GM18505 (cell line): ENCODE measurements at regions not wholly inside any gene's neighbourhood (a gene's known extent, or its start where the extent isn't known, plus 50 kb on each side); places are given as distances from the start of the nearest gene placed in this dataset.

Source experiments
- ATAC-seq: cut with Tn5 transposase; IDR thresholded peaks from one replicate; pipeline ENCODE4 v1.9.1; 2021; ENCODE audit not compliant: unreplicated experiment
- POLR2A ChIP-seq: IDR thresholded peaks from 4 replicates; pipeline ENCODE4 v1.6.1; 2011; ENCODE audit warnings: borderline replicate concordance; ENCODE audit not compliant: insufficient read depth, insufficient read length; ENCODE audit errors: extremely low read depth

GRCh38 chr1:8202182-8202905 is 115.6 kb upstream of the SLC45A1 start:
- no peak for ATAC-seq
- TF ChIP-seq POLR2A = no peak

DNA sequence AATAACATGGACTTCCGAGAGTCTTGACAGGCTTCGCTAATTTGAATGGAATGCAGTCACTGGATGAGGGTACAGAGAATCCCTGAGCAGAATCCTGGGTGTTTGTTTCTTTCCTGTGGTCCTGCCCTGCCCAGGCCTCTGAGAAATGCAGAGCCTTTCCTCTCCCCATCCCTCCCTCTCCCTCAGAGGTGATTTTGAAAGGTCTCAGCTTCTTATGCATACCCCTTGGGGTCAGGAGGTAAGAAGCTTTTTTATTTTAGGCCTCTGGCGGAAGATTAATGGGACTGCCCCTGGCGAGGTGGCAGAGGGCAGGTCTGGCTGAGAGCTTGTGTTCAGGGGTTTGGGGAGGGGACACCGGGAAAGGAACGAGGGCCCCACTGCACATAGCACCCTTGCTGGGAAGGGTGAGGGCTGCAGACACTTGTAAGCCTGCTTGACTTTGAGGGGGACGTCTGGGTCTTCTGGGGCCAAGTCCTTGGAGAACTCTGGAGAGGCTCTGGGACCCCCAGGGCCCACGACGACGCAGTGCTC is 116.5 kb upstream of the SLC45A1 start:
- ATAC-seq = no peak
- no peak for TF ChIP-seq POLR2A

- no peak for TF ChIP-seq POLR2A
- no peak for ATAC-seq
Observed at GRCh38 chr1:8200317-8201115, 117.4 kb upstream of the SLC45A1 start.

DNA sequence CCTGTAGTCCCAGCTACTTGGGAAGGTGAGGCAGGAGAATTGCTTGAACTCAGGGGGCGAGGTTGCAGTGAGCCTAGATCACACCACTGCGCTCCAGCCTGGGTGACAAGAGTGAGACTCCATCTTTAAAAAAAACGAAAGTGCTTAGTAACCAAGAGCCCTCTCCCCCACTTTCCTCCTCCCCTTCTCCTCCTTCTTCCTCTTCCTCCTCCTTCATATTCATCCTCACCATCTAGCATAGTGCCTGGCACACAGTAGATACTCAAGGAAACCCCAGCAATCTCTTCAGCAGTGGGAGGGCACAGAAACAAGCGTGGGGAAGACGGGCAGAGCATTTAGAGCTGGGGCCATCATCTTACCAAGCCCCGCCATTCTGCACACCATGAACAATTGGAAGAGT is 119.4 kb upstream of the SLC45A1 start:
- TF ChIP-seq POLR2A = no peak
- no peak for ATAC-seq

DNA sequence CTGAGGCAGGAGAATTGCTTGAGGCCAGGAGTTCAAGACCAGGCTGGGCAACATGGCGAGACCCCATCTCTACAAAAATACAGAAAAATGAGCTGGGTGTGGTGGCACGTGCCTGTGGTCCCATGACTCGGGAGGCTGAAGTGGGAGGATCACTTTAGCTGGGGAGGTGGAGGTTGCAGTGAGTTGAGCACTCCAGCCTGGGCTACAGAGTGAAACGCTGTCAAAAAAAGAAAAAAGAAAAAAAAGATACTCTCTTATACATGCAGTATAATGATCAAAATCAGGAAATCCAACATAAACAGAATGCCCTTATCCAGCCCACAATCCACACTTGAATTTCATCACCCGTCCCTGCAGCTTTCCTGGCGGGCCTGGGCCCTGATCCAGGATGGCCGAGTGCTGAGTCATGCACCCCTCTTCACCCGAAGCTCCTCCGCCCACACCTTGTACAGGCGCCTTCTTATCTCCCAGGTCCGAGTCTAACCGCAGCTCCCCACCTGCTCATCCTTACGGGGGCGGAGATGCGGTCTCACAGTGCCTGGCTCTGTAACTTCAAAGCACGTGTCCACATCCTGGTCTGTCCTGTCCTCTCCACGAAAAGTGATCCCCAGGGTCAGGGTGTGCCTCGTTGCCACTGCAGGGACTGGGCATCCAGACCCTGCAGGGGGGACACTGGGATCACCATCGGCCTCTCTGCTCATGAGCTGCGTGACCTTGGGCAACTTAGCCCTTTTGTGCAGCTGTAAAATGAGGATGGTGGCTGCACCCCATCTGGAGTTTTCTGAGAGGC is 120.2 kb upstream of the SLC45A1 start:
- TF ChIP-seq POLR2A = no peak
- ATAC-seq = no peak

DNA sequence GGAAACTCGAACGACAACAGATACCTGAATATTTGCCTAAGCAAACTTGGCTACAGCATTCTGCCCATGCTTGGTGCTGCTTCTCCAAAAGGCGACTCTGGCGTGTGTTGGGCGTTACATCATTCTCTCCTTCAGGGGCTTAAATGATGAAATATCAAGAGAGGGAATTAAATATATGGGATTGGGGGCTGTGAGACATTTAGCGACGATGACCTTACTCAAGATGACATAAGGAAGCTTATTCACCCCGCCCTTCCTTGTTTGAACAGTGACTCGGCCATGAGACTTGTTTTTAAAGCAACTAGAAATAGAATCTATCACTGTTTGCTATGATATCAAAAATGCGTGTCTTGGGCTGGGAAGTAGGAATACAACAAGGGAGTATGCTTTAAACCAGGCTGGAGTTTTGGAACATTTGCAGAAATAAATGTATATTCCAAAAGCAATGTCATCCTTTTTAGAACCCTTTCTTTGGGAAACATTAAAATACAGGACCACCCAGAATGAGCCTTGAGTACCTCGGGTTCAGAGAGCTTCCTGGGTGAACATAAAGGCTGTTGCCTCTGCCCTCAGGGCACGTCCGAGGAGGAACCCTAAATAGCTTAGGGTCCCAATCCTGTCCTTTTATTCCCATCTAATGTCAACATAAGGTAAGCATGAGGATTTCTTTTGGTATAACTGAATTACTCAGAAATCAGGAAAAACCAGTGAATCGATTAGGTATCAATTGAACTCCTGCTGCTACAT is 123.3 kb upstream of the SLC45A1 start:
- no peak for ATAC-seq
- no peak for TF ChIP-seq POLR2A

DNA sequence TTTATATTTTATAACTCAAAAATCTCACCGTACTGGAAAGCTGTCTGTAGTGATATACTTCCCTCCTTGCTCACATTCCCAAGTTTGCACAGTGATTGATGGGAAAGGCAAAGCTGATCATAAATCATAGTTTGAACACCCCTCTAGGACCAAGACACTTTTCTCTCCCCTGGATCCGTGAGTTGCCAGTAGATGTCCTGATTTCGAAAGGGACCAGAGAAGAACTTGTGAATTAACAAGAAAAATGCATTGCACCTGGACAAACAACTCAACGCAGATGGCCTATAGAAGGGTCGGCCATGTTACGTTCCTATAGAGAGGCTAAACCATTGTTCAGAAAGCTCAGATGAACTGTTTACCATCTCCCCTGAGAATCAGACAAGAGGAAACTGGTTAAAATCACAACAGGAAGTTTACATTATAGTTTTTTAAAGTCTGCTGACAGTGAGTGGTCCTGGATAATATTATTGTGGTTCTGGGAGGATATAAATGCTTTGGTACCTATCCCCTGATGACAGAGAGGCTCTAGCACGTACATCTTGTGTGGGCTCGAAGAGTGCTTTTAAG is 124.0 kb upstream of the SLC45A1 start:
- no peak for TF ChIP-seq POLR2A
- no peak for ATAC-seq

DNA sequence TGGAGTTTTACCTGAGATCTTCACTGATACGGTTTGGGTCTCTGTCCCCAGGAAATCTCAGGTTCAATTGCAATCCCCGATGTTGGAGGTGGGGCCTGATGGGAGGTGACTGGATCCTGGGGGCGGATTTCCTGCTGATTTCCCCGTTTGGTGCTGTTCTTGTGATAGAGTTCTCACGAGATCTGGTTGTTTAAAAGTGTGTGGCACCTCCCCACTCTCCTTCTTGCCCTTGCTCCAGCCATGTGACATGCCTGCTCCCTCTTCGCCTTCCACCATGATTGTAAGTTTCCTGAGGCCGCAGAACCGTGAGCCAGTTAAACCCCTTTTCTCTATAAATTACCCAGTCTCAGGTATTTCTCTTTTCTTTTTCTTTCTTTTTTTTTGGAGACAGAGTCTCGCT is 126.4 kb upstream of the SLC45A1 start:
- no peak for ATAC-seq
- TF ChIP-seq POLR2A = no peak

DNA sequence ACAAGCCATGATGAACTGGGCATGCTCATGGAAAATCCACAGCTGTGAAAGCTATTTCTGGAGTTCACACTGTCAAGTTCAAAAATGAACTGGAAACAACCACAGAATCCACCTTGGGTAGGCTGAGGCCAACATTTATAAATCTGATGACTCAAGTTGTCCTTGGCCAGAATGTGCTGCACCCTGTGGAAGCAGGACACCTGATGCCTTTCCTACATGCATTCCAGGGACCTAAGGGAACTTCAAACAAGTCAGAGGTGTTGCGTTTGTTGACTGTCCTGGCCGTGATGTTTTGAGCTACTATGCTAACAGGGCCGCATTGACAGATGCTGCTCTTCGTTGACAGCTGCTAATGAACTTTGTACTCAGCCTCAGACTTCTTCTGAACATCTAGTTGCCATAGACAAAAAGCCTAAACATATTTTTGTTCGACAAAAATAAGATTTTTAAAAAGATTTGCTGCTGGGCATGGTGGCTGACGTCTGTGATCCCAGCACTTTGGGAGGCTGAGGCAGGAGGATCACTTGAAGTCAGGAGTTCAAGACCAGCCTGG is 127.9 kb upstream of the SLC45A1 start:
- no peak for TF ChIP-seq POLR2A
- no peak for ATAC-seq

GRCh38 chr1:8185400-8185799 is 132.5 kb upstream of the SLC45A1 start:
- TF ChIP-seq POLR2A = no peak
- ATAC-seq = no peak

GRCh38 chr1:8184301-8184700 is 133.6 kb upstream of the SLC45A1 start:
- ATAC-seq = no peak
- no peak for TF ChIP-seq POLR2A
